ENCODE measurements at regions not wholly inside any gene's neighbourhood (a gene's known extent, or its start where the extent isn't known, plus 50 kb on each side); places are given as distances from the start of the nearest gene placed in this dataset.

DNA sequence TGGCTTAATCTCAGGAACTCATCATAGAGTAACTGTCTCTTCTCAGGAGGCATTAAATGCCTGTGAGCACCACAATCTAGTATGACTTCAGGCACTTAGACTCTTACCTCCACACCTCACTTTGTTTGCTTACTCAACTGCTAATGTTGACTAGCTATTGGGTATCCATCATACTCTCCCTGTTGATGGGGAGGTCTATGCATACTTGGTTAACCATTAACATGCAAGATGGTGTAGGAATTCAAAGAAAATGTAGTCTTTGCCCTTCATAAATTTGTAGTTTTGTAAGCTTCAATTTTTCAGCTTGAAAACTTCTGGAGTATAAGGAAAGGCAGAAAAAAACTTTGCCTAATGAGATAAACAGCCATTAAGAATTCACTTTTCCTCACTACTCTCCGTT, 501.0 kb upstream of the MARCKS start:
- TF ChIP-seq POLR2AphosphoS5 (IDR thresholded peaks at IDR 0.05; ENCODE audit: low read depth, low read length) (no peak), SIN3A (IDR thresholded peaks at IDR 0.05; ENCODE audit: borderline replicate concordance, insufficient read depth, low read length) (no peak), TAF1 (IDR thresholded peaks at IDR 0.05; ENCODE audit: borderline replicate concordance, insufficient read depth, low read length) (no peak)
- TF ChIP-seq, protein P1, sequence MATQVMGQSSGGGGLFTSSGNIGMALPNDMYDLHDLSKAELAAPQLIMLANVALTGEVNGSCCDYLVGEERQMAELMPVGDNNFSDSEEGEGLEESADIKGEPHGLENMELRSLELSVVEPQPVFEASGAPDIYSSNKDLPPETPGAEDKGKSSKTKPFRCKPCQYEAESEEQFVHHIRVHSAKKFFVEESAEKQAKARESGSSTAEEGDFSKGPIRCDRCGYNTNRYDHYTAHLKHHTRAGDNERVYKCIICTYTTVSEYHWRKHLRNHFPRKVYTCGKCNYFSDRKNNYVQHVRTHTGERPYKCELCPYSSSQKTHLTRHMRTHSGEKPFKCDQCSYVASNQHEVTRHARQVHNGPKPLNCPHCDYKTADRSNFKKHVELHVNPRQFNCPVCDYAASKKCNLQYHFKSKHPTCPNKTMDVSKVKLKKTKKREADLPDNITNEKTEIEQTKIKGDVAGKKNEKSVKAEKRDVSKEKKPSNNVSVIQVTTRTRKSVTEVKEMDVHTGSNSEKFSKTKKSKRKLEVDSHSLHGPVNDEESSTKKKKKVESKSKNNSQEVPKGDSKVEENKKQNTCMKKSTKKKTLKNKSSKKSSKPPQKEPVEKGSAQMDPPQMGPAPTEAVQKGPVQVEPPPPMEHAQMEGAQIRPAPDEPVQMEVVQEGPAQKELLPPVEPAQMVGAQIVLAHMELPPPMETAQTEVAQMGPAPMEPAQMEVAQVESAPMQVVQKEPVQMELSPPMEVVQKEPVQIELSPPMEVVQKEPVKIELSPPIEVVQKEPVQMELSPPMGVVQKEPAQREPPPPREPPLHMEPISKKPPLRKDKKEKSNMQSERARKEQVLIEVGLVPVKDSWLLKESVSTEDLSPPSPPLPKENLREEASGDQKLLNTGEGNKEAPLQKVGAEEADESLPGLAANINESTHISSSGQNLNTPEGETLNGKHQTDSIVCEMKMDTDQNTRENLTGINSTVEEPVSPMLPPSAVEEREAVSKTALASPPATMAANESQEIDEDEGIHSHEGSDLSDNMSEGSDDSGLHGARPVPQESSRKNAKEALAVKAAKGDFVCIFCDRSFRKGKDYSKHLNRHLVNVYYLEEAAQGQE (IDR thresholded peaks at IDR 0.05; ENCODE audit: insufficient read depth in 1 of 2, low read depth in 2 of 2, low read length in 2 of 2) = no peak
